Caco-2 (cell line): ENCODE measurements at regions not wholly inside any gene's neighbourhood (a gene's known extent, or its start where the extent isn't known, plus 50 kb on each side); places are given as distances from the start of the nearest gene placed in this dataset.

Experiments used
- BruUV-seq: library from RNA; stranded (reverse); fragments of 400-500 nt; replicated peaks from 2 replicates; lab custom pipeline; 2021; lab: Mats Ljungman, UMichigan
- CTCF ChIA-PET: fragments of 300-600 bp; sonication (Branson Sonifier 250); formaldehyde crosslinking; loops from one replicate; lab custom pipeline; 2022; ENCODE audit warnings: antibody characterized with exemption; lab: Charles Lee
- POLR2A ChIA-PET: fragments of 300-600 bp; sonication (Branson Sonifier 250); formaldehyde crosslinking; loops from one replicate; lab custom pipeline; 2022; ENCODE audit warnings: antibody characterized with exemption; lab: Charles Lee
- DNase-seq, 2 experiments: peaks; one replicate each; pipeline versions ENCODE4 v3.0.0 to v3.0.0-alpha.2; 2020 to 2022
- H3K27me3 ChIP-seq: replicated peaks from 2 replicates; pipeline ENCODE4 v1.6.0; 2011; ENCODE audit warnings: low read length; ENCODE audit not compliant: control insufficient read depth, insufficient read depth
- H3K36me3 ChIP-seq: 2 replicates; pipeline ENCODE4 v1.5.1; 2011; ENCODE audit warnings: low read length; ENCODE audit not compliant: control insufficient read depth, insufficient read depth
- H3K4me1 ChIP-seq: fragments of 250-450 bp; sonication (Bioruptor Pico); 2 replicates; pipeline ENCODE4 v1.5.1; 2020; ENCODE audit warnings: mild to moderate bottlenecking
- H3K4me3 ChIP-seq: 2 replicates; pipeline ENCODE4 v1.5.1; 2011; ENCODE audit warnings: low read depth, mild to moderate bottlenecking, control low read depth, low read length
- H3K9me3 ChIP-seq: fragments of 250-450 bp; sonication (Bioruptor Pico); 2 replicates; pipeline ENCODE4 v1.5.1; 2020; ENCODE audit warnings: mild to moderate bottlenecking, moderate library complexity
- H3K27ac Mint-ChIP-seq: one replicate; pipeline ENCODE4 v1.8.0; 2022; ENCODE audit warnings: mixed read lengths; ENCODE audit not compliant: unreplicated experiment
- H3K27me3 Mint-ChIP-seq: one replicate; pipeline ENCODE4 v1.8.0; 2022; ENCODE audit warnings: mixed read lengths; ENCODE audit not compliant: insufficient read depth, unreplicated experiment
- H3K36me3 Mint-ChIP-seq: one replicate; pipeline ENCODE4 v1.8.0; 2022; ENCODE audit warnings: mild to moderate bottlenecking, mixed read lengths; ENCODE audit not compliant: insufficient read depth, unreplicated experiment
- H3K4me1 Mint-ChIP-seq: one replicate; pipeline ENCODE4 v1.8.0; 2022; ENCODE audit warnings: low read depth, mixed read lengths; ENCODE audit not compliant: unreplicated experiment
- H3K4me3 Mint-ChIP-seq: one replicate; pipeline ENCODE4 v1.8.0; 2022; ENCODE audit warnings: mild to moderate bottlenecking, moderate library complexity, mixed read lengths; ENCODE audit not compliant: unreplicated experiment
- H3K9me3 Mint-ChIP-seq: one replicate; pipeline ENCODE4 v1.8.0; 2022; ENCODE audit warnings: mixed read lengths; ENCODE audit not compliant: unreplicated experiment
- CTCF ChIP-seq, 2 experiments: fragments of 200-600 bp in 1 of 2; IDR thresholded peaks; 1 replicate in 1 of 2; 2 replicates in 1 of 2; pipeline versions ENCODE4 v1.5.1 to v1.8.0; 2011 to 2022; ENCODE audit warnings: antibody characterized with exemption in 1 of 2, control low read depth in 1 of 2, inconsistent platforms in 1 of 2, low read depth in 1 of 2, low read length in 1 of 2, mild to moderate bottlenecking in 1 of 2, moderate library complexity in 1 of 2; ENCODE audit not compliant: insufficient read depth in 1 of 2, severe bottlenecking in 1 of 2, unreplicated experiment in 1 of 2
- intact Hi-C: fragments of 100-400 bp; cut with micrococcal nuclease; formaldehyde crosslinking; loops from one replicate; pipeline ENCODE4 v1.10.0; 2022; ENCODE audit not compliant: unreplicated experiment

DNA sequence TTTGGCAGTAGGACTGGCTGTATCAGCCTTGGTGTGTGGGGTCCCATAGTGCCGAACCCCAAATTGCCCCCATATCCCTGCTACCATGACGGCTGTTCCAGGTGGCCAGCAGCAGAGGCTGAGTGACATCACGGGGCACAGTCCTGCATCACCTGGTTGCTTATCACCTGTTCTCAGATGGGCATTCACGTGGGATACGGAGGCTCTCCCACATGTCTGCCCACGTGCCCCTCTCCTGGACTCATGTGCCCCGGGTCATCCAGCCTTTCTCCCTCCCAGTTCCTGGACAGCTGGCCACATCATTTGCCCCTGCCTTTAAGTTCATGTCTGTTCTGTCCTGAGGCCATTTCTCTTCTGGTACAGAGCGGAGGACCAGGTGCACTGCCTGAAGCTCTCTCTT is 431.0 kb upstream of the B3GAT1 start:
- no TSS peak for BruUV-seq
- DNase-seq = no peak
- ChIA-PET CTCF (no interaction called here), POLR2A (no interaction called here)
- H3K36me3 Mint-ChIP-seq = no peaks in the 10 kb centered on the region
- TF ChIP-seq CTCF (IDR thresholded peaks at IDR 0.05; ENCODE audit: insufficient read depth in 1 of 2, low read depth in 1 of 2, low read length in 1 of 2, severe bottlenecking in 1 of 2, unreplicated experiment in 1 of 2) = no peak
- Histone ChIP-seq H3K36me3 (no peaks in the 10 kb centered on the region), H3K9me3 (no peaks in the 10 kb centered on the region), H3K27me3 (no peaks in the 10 kb centered on the region), H3K4me3 (no peak overlapping the region), H3K4me1 (no peaks in the 10 kb centered on the region)
- intact Hi-C loops = no loop called here
- no peak overlapping the region for H3K4me3 Mint-ChIP-seq
- H3K27ac Mint-ChIP-seq = no peak overlapping the region
- H3K9me3 Mint-ChIP-seq = no peaks in the 10 kb centered on the region
- H3K27me3 Mint-ChIP-seq = no peaks in the 10 kb centered on the region
- no peaks in the 10 kb centered on the region for H3K4me1 Mint-ChIP-seq

DNA sequence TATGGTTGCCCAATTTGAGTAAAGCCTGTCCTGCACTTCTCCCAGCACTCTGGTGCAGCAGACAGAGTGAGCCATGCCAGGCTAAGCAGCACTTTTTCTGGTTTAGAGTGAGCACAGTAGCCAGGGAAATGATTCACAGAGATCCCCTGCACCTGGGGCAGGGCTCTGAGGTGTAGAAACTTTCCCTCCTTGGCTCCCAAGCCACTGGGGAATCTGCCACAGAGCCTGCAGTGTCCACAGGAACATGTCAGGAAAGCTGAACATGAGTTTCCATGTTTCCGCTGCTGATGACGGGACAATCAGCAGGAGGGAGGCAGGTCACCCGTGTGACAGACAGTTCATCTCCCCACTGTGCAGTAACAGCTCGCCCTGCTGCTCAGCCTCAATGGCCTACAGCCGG is 429.9 kb upstream of the B3GAT1 start:
- intact Hi-C loops = no loop called here
- Mint-ChIP-seq H3K27me3 (no peaks in the 10 kb centered on the region), H3K4me3 (no peak overlapping the region), H3K36me3 (no peaks in the 10 kb centered on the region), H3K4me1 (no peaks in the 10 kb centered on the region), H3K9me3 (no peaks in the 10 kb centered on the region), H3K27ac (no peak overlapping the region)
- H3K4me1 ChIP-seq = no peaks in the 10 kb centered on the region
- H3K9me3 ChIP-seq = no peaks in the 10 kb centered on the region
- ChIA-PET POLR2A (no interaction called here), CTCF (no interaction called here)
- no peak for DNase-seq
- no TSS peak for BruUV-seq
- H3K4me3 ChIP-seq = no peak overlapping the region
- no peak for TF ChIP-seq CTCF (IDR thresholded peaks at IDR 0.05; ENCODE audit: insufficient read depth in 1 of 2, low read depth in 1 of 2, low read length in 1 of 2, severe bottlenecking in 1 of 2, unreplicated experiment in 1 of 2)
- H3K36me3 ChIP-seq = no peaks in the 10 kb centered on the region
- H3K27me3 ChIP-seq = no peaks in the 10 kb centered on the region

DNA sequence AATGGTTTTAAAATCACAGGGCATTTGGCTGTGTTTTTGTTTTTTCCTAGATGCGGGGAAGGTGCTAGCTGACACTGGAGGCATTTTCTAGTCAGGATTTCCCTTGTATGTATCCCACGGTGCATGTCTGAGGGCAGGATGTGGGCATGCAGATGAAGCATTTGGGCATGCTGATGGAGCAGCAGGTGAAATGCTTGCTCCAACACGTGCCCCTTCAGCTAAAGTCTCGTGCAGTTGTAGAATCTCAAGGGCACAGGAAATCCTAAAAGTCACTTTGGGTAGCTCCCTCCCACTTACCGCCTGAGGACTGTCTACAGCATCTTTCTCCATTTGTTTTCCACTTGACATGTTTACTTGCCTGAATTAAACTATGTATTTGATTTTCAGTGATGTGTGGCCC is 429.4 kb upstream of the B3GAT1 start:
- Histone ChIP-seq H3K36me3 (no peaks in the 10 kb centered on the region), H3K4me1 (no peaks in the 10 kb centered on the region), H3K9me3 (no peaks in the 10 kb centered on the region), H3K4me3 (no peak overlapping the region), H3K27me3 (no peaks in the 10 kb centered on the region)
- ChIA-PET POLR2A (no interaction called here), CTCF (no interaction called here)
- Mint-ChIP-seq H3K27me3 (no peaks in the 10 kb centered on the region), H3K4me3 (no peak overlapping the region), H3K27ac (no peak overlapping the region), H3K9me3 (no peaks in the 10 kb centered on the region), H3K4me1 (no peaks in the 10 kb centered on the region), H3K36me3 (no peaks in the 10 kb centered on the region)
- intact Hi-C loops = no loop called here
- no TSS peak for BruUV-seq
- no peak for DNase-seq
- TF ChIP-seq CTCF (IDR thresholded peaks at IDR 0.05; ENCODE audit: insufficient read depth in 1 of 2, low read depth in 1 of 2, low read length in 1 of 2, severe bottlenecking in 1 of 2, unreplicated experiment in 1 of 2) = no peak
